GM21786 (cell line): ENCODE measurements at regions not wholly inside any gene's neighbourhood (a gene's known extent, or its start where the extent isn't known, plus 50 kb on each side); places are given as distances from the start of the nearest gene placed in this dataset.

Source experiments
- ATAC-seq: cut with Tn5 transposase; IDR thresholded peaks from one replicate; pipeline ENCODE4 v1.9.1; 2021; ENCODE audit not compliant: unreplicated experiment

- peak; percentile 51 for ATAC-seq
Observed at GRCh38 chr9:111149018-111149759, 110.9 kb upstream of the LPAR1 start.

- ATAC-seq: peak; percentile 62
Observed at GRCh38 chr9:111148052-111149017, 110.1 kb upstream of the LPAR1 start.

- no peak for ATAC-seq
Observed at GRCh38 chr9:111147041-111147440, 108.8 kb upstream of the LPAR1 start.

- no peak for ATAC-seq
Observed at GRCh38 chr9:111144741-111145140, 106.5 kb upstream of the LPAR1 start.

GRCh38 chr9:111136180-111136579 is 97.9 kb upstream of the LPAR1 start:
- ATAC-seq: no peak

GRCh38 chr9:111131211-111131610 is 92.9 kb upstream of the LPAR1 start:
- no peak for ATAC-seq

GRCh38 chr9:111120526-111120925 is 82.3 kb upstream of the LPAR1 start:
- no peak for ATAC-seq

GRCh38 chr9:111118256-111118948 is 80.1 kb upstream of the LPAR1 start:
- no peak for ATAC-seq

GRCh38 chr9:111114486-111114885 is 76.2 kb upstream of the LPAR1 start:
- ATAC-seq: no peak

- ATAC-seq: no peak
Observed at GRCh38 chr9:111113712-111114111, 75.4 kb upstream of the LPAR1 start.

- ATAC-seq: no peak
Observed at GRCh38 chr9:111110805-111111204, 72.5 kb upstream of the LPAR1 start.

- no peak for ATAC-seq
Observed at GRCh38 chr9:111108946-111109345, 70.7 kb upstream of the LPAR1 start.

- no peak for ATAC-seq
Observed at GRCh38 chr9:111107141-111107540, 68.9 kb upstream of the LPAR1 start.

- ATAC-seq: no peak
Observed at GRCh38 chr9:111106202-111106601, 67.9 kb upstream of the LPAR1 start.

- no peak for ATAC-seq
Observed at GRCh38 chr9:111102793-111103464, 64.7 kb upstream of the LPAR1 start.

GRCh38 chr9:111099199-111100008 is 61.1 kb upstream of the LPAR1 start:
- ATAC-seq: no peak

- ATAC-seq: no peak
Observed at GRCh38 chr9:111098093-111098492, 59.8 kb upstream of the LPAR1 start.

GRCh38 chr9:111096051-111096450 is 57.8 kb upstream of the LPAR1 start:
- no peak for ATAC-seq

- ATAC-seq: no peak
Observed at GRCh38 chr9:111095441-111095840, 57.2 kb upstream of the LPAR1 start.

GRCh38 chr9:111094958-111095357 is 56.7 kb upstream of the LPAR1 start:
- ATAC-seq: no peak
